ENCODE measurements at regions not wholly inside any gene's neighbourhood (a gene's known extent, or its start where the extent isn't known, plus 50 kb on each side); places are given as distances from the start of the nearest gene placed in this dataset.

DNA sequence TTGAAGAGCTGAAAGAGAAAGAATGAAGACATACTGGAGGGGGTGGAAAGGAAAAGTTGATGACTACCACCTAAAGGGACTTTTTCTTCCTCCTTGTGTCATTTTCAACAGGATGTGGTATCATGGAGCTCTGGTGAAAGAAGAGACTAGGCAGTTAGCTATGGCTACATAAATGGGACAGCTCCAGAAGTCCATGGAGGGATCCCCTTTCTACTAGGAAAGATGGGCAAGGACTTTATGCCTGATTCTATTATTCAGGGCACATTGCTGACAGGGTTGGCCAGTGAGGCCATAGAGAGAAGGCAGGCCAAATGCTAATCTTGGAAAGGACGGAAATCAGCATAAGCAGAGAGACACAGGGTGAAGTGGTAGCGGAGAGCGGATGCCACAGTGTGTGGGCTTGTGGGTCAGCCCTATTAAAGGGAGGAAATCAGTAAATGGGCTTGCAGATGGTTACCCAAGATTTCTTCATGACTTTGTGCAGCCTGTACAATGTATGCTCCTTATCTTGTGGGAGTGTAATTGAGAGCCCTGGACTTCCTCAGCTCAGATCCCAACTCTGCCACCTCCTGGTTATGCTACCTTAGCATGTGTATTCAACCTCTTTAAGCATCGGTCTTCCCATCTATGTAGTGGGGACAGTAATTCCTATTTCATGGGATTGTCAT lies 77.4 kb upstream of the TMEM170B start (continued):
- TF ChIP-seq POLR2AphosphoS2 (IDR thresholded peaks at IDR 0.05; ENCODE audit: low read depth, low read length) (no peak), ZNF274 (IDR thresholded peaks at IDR 0.05; ENCODE audit: insufficient read depth, insufficient read length) (no peak), SPI1 (IDR thresholded peaks at IDR 0.05; ENCODE audit: borderline replicate concordance, insufficient read depth, low read depth, low read length) (peak; percentile 37; the same call in 1 of the 2 replicates), BMI1 (IDR thresholded peaks at IDR 0.05; ENCODE audit: borderline replicate concordance) (no peak), ZBTB33 (IDR thresholded peaks at IDR 0.05) (no peak), TCF7 (IDR thresholded peaks at IDR 0.05; ENCODE audit: borderline replicate concordance) (no peak), NFIC (IDR thresholded peaks at IDR 0.05; ENCODE audit: low read depth, low read length) (peak; percentile 52; the same call in 1 of the 2 replicates), RBBP5 (conservative IDR thresholded peaks at IDR 0.05) (no peak), MEF2B (IDR thresholded peaks at IDR 0.05; ENCODE audit: partially characterized antibody, poor library complexity, severe bottlenecking) (no peak), RAD51 (IDR thresholded peaks at IDR 0.05) (no peak), CREB1 (IDR thresholded peaks at IDR 0.05; ENCODE audit: low read depth) (no peak; the same call in 1 of the 2 replicates), ZNF207 (IDR thresholded peaks at IDR 0.05; ENCODE audit: borderline replicate concordance) (no peak), TCF12 (IDR thresholded peaks at IDR 0.05; ENCODE audit: low read depth, low read length) (no peak), HDGF (IDR thresholded peaks at IDR 0.05) (no peak), IRF4 (IDR thresholded peaks at IDR 0.05; ENCODE audit: low read depth, low read length) (0 out of 2 replicates have a peak, but pooled peaks have one; percentile 6), RFX5 (IDR thresholded peaks at IDR 0.05; ENCODE audit: low read depth, low read length) (no peak), IKZF2 (IDR thresholded peaks at IDR 0.05) (peak in 1 of 2 experiments; percentile 76), POLR2A (IDR thresholded peaks at IDR 0.05; ENCODE audit: low read depth, low read length) (0 out of 2 replicates have a peak, but pooled peaks have one; percentile 37), BRCA1 (IDR thresholded peaks at IDR 0.05; ENCODE audit: low read depth, low read length) (no peak), NR2C2 (IDR thresholded peaks at IDR 0.05; ENCODE audit: borderline replicate concordance, control insufficient read depth, insufficient read length, low read depth) (no peak), NBN (IDR thresholded peaks at IDR 0.05) (no peak), CBX3 (IDR thresholded peaks at IDR 0.05; ENCODE audit: borderline replicate concordance, low read depth) (no peak)
- TF ChIP-seq, protein P1, sequence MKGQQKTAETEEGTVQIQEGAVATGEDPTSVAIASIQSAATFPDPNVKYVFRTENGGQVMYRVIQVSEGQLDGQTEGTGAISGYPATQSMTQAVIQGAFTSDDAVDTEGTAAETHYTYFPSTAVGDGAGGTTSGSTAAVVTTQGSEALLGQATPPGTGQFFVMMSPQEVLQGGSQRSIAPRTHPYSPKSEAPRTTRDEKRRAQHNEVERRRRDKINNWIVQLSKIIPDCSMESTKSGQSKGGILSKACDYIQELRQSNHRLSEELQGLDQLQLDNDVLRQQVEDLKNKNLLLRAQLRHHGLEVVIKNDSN (IDR thresholded peaks at IDR 0.05; ENCODE audit: borderline replicate concordance, extremely low read length, insufficient read depth, low read depth, low read length), result no peak
- TF ChIP-seq, protein P2, sequence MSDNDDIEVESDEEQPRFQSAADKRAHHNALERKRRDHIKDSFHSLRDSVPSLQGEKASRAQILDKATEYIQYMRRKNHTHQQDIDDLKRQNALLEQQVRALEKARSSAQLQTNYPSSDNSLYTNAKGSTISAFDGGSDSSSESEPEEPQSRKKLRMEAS (IDR thresholded peaks at IDR 0.05; ENCODE audit: low read depth, low read length), result no peak
- TF ChIP-seq, protein P3, sequence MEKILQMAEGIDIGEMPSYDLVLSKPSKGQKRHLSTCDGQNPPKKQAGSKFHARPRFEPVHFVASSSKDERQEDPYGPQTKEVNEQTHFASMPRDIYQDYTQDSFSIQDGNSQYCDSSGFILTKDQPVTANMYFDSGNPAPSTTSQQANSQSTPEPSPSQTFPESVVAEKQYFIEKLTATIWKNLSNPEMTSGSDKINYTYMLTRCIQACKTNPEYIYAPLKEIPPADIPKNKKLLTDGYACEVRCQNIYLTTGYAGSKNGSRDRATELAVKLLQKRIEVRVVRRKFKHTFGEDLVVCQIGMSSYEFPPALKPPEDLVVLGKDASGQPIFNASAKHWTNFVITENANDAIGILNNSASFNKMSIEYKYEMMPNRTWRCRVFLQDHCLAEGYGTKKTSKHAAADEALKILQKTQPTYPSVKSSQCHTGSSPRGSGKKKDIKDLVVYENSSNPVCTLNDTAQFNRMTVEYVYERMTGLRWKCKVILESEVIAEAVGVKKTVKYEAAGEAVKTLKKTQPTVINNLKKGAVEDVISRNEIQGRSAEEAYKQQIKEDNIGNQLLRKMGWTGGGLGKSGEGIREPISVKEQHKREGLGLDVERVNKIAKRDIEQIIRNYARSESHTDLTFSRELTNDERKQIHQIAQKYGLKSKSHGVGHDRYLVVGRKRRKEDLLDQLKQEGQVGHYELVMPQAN (conservative IDR thresholded peaks at IDR 0.05), result no peak
- TF ChIP-seq, protein P4, sequence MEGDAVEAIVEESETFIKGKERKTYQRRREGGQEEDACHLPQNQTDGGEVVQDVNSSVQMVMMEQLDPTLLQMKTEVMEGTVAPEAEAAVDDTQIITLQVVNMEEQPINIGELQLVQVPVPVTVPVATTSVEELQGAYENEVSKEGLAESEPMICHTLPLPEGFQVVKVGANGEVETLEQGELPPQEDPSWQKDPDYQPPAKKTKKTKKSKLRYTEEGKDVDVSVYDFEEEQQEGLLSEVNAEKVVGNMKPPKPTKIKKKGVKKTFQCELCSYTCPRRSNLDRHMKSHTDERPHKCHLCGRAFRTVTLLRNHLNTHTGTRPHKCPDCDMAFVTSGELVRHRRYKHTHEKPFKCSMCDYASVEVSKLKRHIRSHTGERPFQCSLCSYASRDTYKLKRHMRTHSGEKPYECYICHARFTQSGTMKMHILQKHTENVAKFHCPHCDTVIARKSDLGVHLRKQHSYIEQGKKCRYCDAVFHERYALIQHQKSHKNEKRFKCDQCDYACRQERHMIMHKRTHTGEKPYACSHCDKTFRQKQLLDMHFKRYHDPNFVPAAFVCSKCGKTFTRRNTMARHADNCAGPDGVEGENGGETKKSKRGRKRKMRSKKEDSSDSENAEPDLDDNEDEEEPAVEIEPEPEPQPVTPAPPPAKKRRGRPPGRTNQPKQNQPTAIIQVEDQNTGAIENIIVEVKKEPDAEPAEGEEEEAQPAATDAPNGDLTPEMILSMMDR (IDR thresholded peaks at IDR 0.05 in 2 of 3, conservative IDR thresholded peaks at IDR 0.05 in 1 of 3; ENCODE audit: control insufficient read depth in 2 of 3, extremely low read depth in 1 of 3, insufficient read depth in 1 of 3, low read depth in 3 of 3, low read length in 3 of 3), result peak in 2 of 3 experiments; percentile 17 to 21; a peak in 3 of 6 replicates

Data from GM12878 (cell line).